ENCODE measurements at regions not wholly inside any gene's neighbourhood (a gene's known extent, or its start where the extent isn't known, plus 50 kb on each side); places are given as distances from the start of the nearest gene placed in this dataset.
A peak's percentile ranks its signal among the peaks of the same experiment; 100 is the strongest.

DNA sequence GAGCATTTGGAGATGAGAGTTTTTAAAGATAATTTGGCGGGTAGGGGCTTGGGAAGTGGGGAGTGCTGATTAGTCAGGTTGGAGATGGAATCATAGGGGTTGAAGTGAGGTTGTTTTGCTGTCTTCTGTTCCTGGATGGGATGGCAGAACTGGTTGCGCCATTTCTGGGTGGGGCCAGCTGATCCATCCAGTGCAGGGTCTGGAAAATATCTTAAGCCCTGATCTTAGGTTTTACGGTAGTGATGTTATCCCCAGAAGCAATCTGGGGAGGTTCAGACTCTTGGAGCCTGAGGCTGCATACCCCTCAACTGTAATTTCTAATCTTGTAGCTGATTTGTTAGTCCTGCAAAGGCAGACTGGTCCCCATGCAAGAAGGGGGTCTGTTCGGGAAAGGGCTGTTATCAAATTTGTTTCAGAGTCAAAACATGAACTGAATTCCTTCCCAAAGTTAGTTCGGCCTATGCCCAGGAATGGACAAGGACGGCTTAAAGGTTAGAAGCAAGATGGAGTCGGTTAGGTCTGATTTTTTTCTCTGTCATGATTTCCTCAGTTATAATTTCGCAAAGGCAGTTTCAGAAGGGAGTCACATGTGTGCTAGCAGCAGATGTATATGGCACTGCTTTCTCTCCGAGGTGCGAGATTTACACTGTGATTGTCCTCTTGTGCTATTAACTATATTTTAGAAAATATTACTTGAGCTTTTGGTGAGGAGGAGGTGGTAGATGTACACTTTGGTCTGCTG lies 540.4 kb downstream of the EDEM1 start:
- no peak for DNase-seq (ENCODE audit: low read depth)
- no peak overlapping the region for H3K4me3 ChIP-seq (ENCODE audit: low read depth, low read length)
- TF ChIP-seq, protein P1, sequence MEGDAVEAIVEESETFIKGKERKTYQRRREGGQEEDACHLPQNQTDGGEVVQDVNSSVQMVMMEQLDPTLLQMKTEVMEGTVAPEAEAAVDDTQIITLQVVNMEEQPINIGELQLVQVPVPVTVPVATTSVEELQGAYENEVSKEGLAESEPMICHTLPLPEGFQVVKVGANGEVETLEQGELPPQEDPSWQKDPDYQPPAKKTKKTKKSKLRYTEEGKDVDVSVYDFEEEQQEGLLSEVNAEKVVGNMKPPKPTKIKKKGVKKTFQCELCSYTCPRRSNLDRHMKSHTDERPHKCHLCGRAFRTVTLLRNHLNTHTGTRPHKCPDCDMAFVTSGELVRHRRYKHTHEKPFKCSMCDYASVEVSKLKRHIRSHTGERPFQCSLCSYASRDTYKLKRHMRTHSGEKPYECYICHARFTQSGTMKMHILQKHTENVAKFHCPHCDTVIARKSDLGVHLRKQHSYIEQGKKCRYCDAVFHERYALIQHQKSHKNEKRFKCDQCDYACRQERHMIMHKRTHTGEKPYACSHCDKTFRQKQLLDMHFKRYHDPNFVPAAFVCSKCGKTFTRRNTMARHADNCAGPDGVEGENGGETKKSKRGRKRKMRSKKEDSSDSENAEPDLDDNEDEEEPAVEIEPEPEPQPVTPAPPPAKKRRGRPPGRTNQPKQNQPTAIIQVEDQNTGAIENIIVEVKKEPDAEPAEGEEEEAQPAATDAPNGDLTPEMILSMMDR (IDR thresholded peaks at IDR 0.05; ENCODE audit: control insufficient read depth, extremely low read depth, insufficient read depth), result no peak

DNA sequence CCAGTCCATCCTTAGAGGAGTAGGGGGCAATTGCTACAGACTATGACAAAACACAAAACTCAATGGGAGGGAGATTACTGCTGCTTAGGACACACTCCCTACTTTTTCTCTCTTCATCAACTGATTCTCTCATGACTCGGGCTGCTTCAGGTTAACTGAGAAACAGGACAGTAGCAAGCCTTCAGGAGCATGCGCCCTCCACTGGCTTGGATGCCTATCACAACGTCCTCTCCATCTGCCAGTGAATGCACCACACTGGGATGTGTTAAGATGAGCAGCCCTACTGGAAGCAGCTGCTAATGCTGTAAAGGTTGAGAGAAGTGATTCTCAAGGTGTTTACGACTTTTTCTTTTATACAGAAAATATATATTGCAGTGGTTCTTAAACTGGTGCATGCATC lies 542.3 kb downstream of the EDEM1 start:
- no peak overlapping the region for H3K4me3 ChIP-seq (ENCODE audit: low read depth, low read length)
- DNase-seq (ENCODE audit: low read depth), result no peak
- TF ChIP-seq, protein P1 (IDR thresholded peaks at IDR 0.05; ENCODE audit: control insufficient read depth, extremely low read depth, insufficient read depth), result no peak

DNA sequence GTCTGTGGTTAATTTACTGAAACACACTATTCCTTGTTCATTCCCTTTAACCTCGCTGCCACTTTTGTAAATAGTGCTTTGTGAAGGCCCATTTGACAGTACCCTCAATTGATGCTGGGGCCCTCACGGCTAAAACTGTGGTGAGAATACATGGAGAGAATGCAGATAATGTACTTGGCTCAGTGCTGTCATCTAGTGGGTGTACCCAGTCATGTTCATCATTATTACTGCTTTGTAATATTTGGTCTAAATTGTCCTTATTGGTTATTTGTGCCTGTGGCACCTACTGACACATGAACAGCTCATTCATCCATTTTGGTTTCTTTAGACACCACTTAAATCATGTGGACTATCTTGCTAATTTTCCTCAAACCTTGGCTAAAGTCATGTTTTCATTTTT lies 543.6 kb downstream of the EDEM1 start:
- no peak overlapping the region for H3K4me3 ChIP-seq (ENCODE audit: low read depth, low read length)
- DNase-seq (ENCODE audit: low read depth), result no peak

DNA sequence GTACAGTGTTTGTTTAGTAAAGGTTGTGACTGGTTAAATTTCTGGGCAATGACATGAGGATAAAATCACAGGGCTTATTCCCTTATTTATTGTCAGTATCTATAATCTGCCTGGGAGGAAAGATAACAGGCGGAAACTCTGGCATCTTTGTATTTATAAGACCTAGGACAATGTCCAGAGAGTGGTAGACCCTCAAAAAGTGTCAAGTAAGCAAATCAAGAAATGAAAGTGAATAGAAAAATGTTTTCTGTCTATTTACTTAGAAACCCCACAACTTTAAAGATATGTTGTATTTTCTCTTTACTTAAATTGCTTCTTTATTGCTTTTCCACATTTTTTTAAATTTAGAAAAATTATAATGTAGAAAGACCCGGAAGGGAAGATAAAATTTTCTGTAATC lies 544.6 kb downstream of the EDEM1 start:
- H3K4me3 ChIP-seq (ENCODE audit: low read depth, low read length), result no peak overlapping the region
- DNase-seq (ENCODE audit: low read depth), result no peak
- TF ChIP-seq, protein P1 (IDR thresholded peaks at IDR 0.05; ENCODE audit: control insufficient read depth, extremely low read depth, insufficient read depth), result no peak

More for the DNA sequence above, 543.6 kb downstream of the EDEM1 start:
- TF ChIP-seq, protein P1 (IDR thresholded peaks at IDR 0.05; ENCODE audit: control insufficient read depth, extremely low read depth, insufficient read depth), result peak; percentile 35

DNA sequence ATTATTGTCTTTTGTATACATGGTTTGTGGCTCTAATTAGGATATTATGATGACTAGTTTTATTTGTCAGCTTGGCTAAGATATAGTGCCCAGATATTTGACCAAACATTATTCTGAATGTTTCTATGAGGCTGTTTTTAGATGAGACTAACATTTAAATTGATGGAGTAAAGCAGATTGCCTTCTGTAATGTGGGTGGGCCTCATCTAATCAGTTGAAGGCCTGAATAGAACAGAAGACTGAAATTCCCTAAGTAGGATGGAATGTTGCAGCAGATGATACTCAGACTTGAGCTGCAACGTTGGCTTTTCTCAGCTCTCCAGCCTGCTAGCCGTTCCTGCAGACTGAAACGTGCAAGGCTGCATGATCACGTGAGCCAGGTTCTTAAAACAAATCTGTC lies 546.5 kb downstream of the EDEM1 start:
- TF ChIP-seq, protein P1 (IDR thresholded peaks at IDR 0.05; ENCODE audit: control insufficient read depth, extremely low read depth, insufficient read depth), result no peak
- no peak overlapping the region for H3K4me3 ChIP-seq (ENCODE audit: low read depth, low read length)
- DNase-seq (ENCODE audit: low read depth), result no peak

DNA sequence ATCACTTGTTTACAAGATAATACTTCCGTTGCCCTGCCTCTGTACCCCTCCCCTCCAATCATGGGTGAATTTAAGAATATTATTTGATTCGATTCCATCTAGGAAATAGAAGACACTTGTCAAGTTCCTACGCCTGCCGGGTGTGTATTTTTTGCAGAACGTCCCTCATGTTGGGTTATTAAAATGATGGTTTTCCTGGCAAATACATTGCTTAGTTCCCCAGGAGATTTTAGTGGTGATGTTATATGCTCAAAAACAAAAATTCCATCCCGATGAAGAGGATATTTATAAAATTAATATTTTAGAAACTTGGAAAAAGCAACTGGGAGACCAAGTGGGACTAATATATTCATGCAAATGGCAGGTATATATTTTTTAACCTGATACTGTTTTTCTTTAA lies 548.4 kb downstream of the EDEM1 start:
- DNase-seq (ENCODE audit: low read depth), result no peak
- TF ChIP-seq, protein P1 (IDR thresholded peaks at IDR 0.05; ENCODE audit: control insufficient read depth, extremely low read depth, insufficient read depth), result no peak

More for the DNA sequence above, 548.4 kb downstream of the EDEM1 start:
- H3K4me3 ChIP-seq (ENCODE audit: low read depth, low read length), result no peak overlapping the region
